HG03066 (cell line): ENCODE measurements at regions not wholly inside any gene's neighbourhood (a gene's known extent, or its start where the extent isn't known, plus 50 kb on each side); places are given as distances from the start of the nearest gene placed in this dataset.

ENCODE experiments used
- ATAC-seq: cut with Tn5 transposase; IDR thresholded peaks from one replicate; pipeline ENCODE4 v1.9.1; 2021; ENCODE audit warnings: low read depth; ENCODE audit not compliant: unreplicated experiment

DNA sequence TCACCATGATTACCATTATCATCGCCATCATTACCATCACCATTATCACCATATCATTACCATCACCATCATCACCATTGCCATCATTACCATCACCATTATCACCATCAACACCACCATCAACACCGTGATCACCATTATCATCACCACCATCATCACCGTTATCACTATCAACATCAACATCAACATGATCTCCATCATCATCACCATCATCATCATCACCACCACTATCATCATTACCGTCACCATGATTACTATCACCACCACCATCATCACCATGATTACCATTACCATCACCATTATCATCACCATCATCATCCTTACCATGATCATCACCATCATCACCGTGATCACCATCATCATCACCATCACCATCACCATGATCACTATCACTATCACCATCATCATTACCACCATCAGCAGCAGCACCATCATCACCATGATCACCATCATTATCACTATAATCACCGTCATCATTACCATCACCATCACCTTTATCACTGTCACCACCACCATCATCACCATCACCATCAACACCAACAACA lies 753.7 kb downstream of the BRD1 start:
- no peak for ATAC-seq

DNA sequence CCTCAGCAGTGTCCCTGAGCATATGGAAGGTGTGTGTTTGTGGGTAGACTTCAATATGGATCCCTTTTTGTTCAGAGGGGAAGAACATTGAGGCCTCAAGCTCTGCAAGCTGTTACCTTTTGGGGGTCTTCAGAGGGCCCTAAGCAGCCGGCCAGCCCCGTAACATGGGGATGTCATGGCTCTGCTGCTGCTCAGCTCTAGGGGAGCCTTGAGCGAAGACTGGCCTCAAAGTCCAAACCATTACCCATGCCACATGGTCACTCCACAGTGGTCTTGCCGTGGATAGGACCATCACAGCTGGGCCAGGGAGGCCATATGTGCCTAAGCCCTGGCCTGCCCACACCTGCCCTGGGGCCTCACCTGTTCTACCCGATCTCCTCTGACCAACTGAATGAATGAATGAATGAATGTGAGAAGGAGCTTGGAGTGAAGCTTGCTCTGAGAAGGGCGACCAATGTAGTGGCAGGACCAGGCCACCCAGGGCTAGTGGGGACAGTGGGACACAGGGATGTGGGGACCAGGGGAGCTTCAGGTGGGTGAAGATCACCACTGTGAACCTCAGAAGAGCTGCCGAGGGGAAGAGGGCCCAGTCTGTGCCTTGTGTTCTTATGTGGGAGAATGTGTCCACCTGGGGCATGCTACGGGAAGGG lies 754.6 kb downstream of the BRD1 start:
- no peak for ATAC-seq

DNA sequence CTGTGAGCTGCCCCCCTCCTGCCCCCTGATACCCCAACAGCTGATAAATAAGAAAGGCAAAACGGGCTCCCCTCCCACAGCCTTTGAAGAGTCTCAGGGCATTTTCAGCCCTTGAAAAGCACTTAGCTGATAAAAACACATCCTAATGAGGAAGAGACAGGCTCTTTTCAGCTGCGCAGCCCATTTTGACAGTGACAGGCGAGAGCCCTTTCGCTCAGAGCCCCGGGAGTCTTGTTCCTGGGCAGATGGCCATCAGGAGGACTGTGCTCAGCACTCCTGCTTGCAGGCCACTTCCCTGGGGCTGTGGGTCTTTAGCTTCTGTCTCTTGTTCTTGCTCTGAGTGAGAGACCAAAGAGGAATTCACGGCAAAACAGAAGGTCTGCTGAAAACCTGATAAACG lies 757.2 kb downstream of the BRD1 start:
- no peak for ATAC-seq

DNA sequence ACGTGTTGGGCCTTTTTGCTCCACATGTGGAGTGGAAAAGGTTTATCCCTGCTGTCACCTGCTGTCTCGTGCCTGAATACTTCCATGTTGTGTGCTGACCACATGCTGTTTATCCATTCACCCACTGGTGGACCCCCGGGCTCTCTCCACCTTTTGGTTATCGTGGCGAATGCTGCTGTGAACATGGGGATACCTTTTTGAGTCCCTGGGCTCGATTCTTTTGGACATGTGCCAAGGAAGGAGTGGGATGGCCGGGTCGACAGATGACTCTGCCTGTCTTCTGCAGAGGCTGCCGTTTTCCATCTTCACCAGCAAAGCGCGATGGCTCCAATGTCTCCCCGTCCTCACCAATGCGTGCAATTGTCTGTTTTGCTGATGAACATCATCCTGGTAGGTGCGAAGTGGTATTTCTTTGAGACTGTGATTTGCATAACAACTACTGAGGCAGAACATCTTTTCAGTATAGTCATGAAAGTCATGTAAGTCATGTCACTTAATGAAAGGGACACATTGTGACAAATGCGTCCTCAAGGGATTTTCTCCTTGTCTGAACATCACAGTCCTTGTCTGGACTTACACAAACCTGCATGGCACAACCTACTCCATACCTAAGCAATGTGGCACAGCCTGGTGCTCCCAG lies 758.7 kb downstream of the BRD1 start:
- ATAC-seq, result no peak

DNA sequence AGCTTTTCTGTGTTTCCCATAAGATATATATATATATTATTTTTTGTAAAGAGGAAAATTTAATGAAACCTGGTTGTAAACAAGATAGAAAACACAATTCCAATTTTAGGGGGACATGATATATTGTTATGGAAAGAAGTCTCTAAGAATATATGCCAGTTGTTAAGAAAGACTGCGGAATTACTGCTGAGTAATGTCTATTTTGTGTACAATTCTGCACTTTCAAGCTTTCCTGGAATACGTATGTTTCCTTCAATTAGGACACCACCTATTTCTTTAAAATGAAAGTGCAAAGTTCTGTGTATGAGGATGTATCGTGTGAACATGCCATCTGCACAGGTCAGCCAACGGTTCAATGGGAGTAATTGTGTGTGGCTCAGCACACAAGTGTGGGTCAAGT lies 760.2 kb downstream of the BRD1 start:
- no peak for ATAC-seq

DNA sequence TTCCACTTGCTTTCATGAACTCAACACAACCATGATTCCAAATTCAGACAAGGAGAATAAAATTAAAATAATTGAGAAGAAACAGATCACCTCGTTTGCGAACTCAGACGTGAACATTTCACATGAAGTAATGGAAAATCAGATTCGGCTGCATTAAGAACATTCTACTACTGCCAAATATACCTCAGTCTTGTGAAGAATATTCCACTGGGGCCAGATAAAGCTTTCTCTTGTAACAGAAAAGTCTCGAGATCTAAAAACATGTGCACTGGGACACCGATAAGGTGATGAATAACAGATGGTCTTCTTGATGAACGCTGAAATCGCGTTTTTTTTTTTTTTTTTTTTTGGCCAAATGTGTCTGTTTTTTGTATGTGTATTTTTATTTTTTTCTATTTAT lies 761.1 kb downstream of the BRD1 start:
- ATAC-seq, result no peak

DNA sequence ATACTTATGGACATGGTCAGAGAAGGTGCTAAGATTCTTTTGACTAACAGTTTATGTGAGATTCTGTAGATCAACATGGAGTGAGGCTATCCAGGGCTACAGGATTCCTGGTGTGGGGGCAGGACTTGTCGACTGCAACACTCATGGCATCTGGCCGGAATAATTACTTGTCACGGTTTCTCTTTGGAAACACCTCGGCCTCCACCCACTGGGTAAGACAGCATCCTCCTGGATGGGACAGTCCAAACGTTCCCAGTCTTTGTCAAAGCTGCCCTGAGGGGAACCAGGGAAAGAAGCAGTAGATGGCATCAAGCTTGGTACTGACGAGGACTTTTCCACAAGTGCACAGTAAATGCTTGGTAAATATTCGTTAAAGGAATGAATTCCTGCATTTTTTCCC lies 762.8 kb downstream of the BRD1 start:
- ATAC-seq, result no peak

DNA sequence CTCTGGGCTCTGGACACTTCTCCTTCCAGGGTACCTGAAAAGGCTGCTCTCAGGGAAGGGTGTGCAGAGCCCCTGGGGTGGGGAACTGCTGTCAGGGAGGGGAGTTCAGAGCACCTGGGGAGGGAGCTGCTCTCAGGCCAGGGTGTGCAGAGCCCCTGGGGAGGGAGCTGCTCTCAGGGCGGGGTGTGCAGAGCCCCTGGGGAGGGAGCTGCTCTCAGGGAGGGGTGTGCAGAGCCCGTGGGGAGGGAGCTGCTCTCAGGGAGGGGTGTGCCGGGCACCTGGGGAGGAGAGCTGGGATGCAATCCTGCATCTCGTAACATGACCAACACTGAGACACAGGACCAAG lies 764.2 kb downstream of the BRD1 start:
- no peak for ATAC-seq

DNA sequence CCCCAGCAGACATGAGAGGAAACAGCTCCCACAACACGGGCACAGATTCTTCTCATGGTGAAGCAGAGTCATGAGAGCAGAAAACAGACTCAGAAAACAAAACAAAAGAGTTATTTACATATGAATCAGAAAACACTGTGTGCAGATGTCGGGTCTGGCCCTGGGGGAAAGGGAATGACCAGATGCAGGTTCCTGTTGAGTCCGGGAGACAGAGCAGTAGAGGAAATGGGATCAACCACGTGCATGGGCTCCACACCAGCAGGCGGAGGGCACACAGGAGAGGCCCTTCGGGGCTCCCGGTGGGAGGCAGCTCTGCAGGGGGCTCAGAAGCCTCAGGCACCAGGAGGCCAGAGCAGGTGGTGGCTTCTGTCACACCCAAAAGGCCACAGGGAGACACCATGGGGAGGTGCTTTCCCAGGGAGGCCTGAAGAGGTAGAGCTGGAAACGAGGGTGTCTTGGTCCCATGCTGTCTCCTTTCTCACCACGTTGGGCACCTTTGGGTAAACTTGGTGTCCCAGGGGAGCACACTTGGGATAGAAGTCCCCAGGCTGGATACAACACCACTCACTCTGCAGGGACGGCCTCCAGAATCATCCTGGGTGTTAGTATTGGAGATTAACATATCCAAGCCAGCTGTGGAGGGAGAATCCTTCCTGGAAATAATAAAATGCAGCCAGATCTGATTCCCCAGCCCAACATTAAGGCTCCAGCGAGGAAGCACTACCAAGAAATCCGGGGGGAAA lies 764.7 kb downstream of the BRD1 start:
- no peak for ATAC-seq

DNA sequence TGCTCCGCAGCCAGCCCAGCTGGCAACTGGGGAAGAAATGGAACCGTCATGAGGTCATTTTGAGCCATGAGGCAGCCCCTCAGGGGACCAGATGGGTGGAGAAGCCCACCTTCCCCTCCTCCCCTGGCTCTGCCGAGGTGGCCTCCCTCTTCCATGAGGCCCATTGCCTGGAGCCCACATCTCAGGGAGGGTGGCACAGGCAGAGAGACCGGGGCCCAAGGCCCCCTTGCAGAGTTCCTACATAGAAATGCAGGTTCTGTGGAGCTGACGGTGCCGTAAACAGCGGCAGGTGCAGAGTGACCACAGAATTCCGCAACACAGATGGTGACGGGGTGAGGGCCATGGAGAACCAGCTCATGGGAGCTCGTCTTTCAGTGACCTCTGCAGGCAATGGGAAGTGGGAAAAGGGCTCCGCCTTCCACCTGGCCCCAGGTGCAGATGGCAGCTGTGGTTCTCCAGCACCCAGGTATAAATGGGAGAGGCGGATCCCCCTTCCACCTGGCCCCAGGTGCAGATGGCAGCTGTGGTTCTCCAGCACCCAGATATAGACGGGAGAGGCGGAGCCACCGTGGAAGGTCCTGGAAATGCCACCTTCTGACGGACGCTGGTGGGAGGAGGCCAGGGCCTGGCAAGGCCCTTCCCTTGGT lies 765.4 kb downstream of the BRD1 start:
- ATAC-seq, result no peak

DNA sequence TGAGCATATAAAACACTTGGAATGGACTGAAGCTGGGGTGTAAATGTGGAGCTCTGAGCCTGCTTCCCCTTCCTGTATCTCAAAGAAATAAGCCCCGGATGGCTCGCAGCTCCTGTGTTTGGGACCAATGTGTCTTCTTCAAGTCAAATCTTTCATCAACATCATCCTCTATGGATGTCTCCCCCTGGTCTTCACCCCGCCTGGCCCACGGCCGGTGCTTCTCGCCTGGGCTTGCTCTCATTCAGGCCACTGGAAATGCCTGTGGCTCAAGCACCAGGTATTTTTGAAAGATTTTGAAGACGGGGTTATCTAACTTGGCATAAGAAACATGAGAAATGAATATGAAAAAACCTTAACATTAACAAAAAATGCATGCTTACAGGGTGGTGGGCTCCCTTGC lies 769.8 kb downstream of the BRD1 start:
- no peak for ATAC-seq

DNA sequence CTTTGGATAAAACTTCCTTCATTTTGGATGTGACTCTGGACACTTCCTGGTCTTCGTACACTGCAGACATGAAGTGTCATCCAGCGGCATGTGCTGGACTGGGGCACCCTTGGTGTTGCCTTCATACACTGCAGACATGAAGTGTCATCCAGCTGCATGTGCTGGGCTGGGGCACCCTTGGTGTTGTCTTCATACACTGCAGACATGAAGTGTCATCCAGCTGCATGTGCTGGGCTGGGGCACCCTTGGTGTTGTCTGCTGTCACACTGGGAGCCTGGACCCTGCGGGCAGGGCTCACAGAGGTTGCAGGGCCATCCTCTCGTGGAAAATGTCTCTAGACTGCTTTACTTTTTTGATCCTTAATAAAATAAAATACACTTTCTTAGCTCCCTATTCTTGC lies 771.4 kb downstream of the BRD1 start:
- ATAC-seq, result no peak

DNA sequence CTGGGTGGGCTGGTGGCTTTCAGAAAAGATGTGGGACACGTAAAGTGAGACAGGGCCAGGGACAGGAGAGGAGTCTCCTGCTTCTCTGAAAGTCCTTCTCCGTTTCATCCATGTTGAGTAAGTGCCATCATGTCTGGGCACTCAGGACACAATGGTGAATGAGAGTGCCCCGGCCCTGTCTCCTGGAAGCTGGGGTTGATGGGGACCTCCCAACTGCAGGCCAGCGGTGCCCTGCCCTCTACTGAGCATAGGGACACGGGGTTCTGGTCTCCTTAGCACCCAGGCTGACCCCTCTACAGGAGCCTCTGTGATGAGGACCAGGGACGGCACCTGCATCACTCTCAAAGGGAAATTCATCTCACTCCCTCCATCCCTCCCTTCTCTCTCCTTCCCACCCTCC lies 772.3 kb downstream of the BRD1 start:
- ATAC-seq, result no peak

DNA sequence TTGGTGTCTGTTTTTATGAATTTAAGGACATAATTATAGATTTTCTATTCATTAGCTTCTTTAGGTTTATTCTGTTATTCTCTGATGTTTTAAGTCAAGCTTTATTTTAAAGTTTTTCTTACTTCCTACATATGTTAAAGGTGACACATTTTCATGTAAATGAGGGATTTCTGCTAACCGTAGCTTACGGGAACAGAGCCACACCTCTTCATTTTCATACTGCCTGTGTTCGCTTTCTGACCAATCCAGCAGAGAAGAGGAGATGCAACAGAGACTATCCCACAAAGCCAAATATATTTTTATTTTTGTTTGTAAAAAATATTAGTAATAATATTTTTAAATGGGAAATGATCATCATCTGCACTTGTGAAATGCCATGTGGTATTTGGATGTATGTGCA lies 774.1 kb downstream of the BRD1 start:
- no peak for ATAC-seq

DNA sequence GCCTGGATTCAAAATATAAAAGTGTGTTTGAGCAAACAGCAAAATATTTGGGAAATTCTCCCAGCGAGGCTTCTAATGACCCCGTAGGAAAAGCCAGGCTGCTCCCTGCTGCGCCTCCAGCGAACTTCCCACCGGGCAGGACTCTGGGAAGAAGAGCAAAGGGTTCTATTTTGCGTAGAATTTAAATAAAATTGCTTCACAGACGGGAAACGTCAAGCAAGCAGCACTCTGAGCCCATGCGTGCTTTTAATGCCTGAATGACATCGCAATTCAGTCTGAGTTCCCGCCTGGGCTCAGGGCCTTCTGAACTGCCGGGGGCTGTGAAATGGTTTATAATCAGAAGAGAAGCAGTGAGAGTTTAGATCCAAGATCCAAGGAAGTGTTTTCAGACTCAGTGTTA lies 775.1 kb downstream of the BRD1 start:
- ATAC-seq, result no peak

DNA sequence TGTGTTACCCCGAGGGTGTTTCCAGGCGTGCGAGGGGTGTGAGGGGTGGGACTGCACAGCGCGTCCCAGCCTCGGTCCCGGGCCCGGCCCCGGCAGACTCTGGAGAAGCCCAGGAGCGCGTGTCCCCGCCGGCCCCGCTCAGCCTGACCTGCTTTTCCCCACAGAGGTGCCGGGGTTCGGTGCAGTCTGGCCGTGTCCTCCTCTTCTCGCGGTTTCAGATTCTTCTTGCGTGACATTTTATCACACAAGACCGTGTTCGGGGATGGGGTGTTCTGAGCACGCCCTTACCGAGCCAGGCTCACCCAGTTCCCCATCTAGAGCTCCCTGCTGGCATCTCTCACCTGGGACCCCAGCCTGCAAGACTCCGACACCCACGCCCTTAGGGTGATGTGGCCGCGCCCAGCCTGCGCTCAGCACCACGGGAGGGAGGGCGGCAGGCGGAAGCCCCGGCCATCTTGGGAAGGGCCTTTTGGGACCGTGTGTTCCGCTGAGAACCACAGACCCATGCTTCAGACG lies 775.6 kb downstream of the BRD1 start:
- peak; percentile 70 for ATAC-seq

DNA sequence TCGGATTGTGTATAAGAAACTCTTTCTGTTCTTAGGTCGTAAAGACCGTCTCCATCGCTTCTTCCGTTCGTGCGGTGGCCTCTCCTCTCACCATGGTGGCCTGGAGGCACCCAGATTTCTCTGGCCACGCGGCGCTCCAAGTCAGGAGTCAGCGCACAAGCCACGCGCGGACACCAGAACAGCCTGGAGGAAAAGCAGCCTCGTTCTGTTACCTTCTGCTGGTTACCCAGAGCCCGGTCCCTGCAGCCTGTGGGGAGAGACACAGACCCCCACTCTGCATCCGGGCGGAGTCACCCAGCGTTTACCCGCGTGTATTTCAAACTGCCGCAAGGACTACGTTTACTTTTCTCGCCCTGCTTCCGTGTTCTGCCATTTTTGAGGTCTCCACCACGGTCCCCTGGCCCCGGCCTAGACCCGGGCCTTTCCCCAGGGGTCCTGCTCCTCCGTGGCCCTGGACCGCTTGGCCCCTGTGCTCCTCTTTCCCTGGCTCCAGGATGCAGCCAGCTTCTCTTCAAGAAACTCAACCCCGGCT lies 776.1 kb downstream of the BRD1 start:
- ATAC-seq, result peak; percentile 30

DNA sequence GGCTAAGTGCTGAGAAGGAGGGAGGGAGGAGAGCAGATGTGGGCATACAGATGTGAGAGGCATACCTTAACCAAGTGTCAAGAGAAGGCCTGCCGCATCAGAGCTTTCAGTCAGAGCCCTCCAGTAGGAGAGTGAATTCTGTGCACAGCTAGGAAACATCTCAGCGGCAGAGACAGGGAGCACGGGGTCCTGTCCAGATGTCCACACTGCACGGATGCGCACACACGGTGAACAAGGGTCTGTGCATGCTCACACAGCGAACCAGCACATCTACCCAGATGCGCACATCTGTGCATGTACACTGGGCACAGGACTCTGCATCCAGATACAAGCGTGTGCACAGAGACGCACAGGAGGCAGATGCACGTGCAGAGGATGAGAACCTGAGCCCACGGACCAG lies 778.0 kb downstream of the BRD1 start:
- no peak for ATAC-seq

DNA sequence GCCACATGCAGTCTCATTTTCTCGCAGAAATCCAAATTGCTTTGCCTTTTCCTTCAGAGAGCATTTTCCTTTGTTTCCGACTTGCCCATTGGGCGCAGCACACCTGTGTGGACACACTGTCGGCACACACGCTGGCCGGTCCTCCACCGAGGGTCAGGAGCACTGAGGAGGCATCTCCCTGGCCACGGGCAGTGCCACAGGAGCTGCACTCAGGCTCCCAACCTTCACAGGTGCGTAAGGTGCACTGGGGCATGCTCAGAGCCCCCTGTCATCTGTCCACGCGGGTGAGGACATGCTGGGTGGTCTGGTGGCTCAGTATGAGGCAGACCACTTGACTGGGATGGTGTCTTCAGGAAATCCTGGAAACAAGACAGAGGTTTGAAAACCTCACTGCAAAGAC lies 779.1 kb downstream of the BRD1 start:
- ATAC-seq, result no peak

DNA sequence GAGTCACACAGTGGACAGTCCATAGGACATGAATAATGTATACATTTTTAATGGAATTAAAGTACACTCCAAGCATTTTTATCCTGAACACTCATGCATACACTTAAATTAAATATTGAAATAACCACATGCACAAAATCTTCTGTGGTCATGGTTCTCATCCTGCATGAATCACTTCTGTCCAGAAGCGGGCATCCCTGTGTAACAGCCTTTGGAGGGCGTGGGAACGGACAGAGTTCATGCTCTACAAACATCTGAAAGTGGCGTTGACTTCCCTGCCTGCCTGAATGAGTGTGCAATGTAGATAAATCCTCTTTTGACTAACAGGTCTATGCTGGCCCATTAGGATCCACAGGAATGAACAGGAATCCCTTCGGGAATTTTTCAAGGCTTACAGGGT lies 780.2 kb downstream of the BRD1 start:
- no peak for ATAC-seq
